CD4-positive, alpha-beta T cell (primary cell): ENCODE measurements at regions not wholly inside any gene's neighbourhood (a gene's known extent, or its start where the extent isn't known, plus 50 kb on each side); places are given as distances from the start of the nearest gene placed in this dataset.

Experiments
- ATAC-seq: fragments of 200-7000 bp; cut with Tn5 transposase; one replicate; pipeline ENCODE4 v1.10.0; 2022; ENCODE audit warnings: mild to moderate bottlenecking; ENCODE audit not compliant: poor library complexity
- CTCF ChIA-PET: fragments of 350-600 bp; sonication (Branson Sonifier 250); formaldehyde crosslinking; loops from one replicate; lab custom pipeline; 2021; ENCODE audit warnings: antibody characterized with exemption, inconsistent platforms; lab: Charles Lee
- POLR2A ChIA-PET: fragments of 350-600 bp; sonication (Branson Sonifier 250); formaldehyde crosslinking; loops from one replicate; lab custom pipeline; 2021; ENCODE audit warnings: antibody characterized with exemption, inconsistent platforms; lab: Charles Lee
- DNase-seq, 14 experiments: peaks; one replicate each; pipeline ENCODE4 v3.0.0-alpha.2; 2013 to 2020; ENCODE audit warnings: mixed read lengths in 2 of 14
- H3K27ac ChIP-seq, 2 donors: one replicate each; pipeline versions ENCODE4 v1.5.1 to v1.7.0; 2013; ENCODE audit warnings: low read length in 2 of 2, low read depth in 1 of 2, mild to moderate bottlenecking in 1 of 2
- H3K27me3 ChIP-seq, 2 experiments: 1 replicate in 1 of 2; 2 replicates in 1 of 2; pipeline versions ENCODE4 v1.6.1 to v1.7.0; 2013; ENCODE audit warnings: low read length in 2 of 2, control low read depth in 1 of 2, mild to moderate bottlenecking in 1 of 2, moderate library complexity in 1 of 2; ENCODE audit not compliant: insufficient read depth in 2 of 2, control insufficient read depth in 1 of 2
- H3K36me3 ChIP-seq: one replicate; pipeline ENCODE4 v1.6.1; 2013; ENCODE audit warnings: low read length, control low read depth; ENCODE audit not compliant: insufficient read depth
- H3K4me1 ChIP-seq: one replicate; pipeline ENCODE4 v1.6.1; 2013; ENCODE audit warnings: low read length, control low read depth; ENCODE audit not compliant: insufficient read depth
- H3K4me3 ChIP-seq: one replicate; pipeline ENCODE4 v1.5.1; 2013; ENCODE audit warnings: mild to moderate bottlenecking, low read length, moderate library complexity
- H3K9me3 ChIP-seq, 2 experiments: 1 replicate in 1 of 2; 2 replicates in 1 of 2; pipeline versions ENCODE4 v1.6.1 to v1.7.0; 2013; ENCODE audit warnings: low read length in 2 of 2, mild to moderate bottlenecking in 2 of 2, control low read depth in 1 of 2, moderate library complexity in 1 of 2; ENCODE audit not compliant: control insufficient read depth in 1 of 2, insufficient read depth in 1 of 2
- H3K27ac Mint-ChIP-seq: one replicate; pipeline ENCODE4 v1.8.0; 2020; ENCODE audit warnings: mixed read lengths
- H3K27me3 Mint-ChIP-seq: one replicate; pipeline ENCODE4 v1.8.0; 2021; ENCODE audit warnings: mixed read lengths
- H3K36me3 Mint-ChIP-seq: one replicate; pipeline ENCODE4 v1.8.0; 2021; ENCODE audit warnings: low read depth, mixed read lengths
- H3K4me1 Mint-ChIP-seq: one replicate; pipeline ENCODE4 v1.8.0; 2021; ENCODE audit warnings: low read depth, mixed read lengths
- H3K4me3 Mint-ChIP-seq: one replicate; pipeline ENCODE4 v1.8.0; 2020; ENCODE audit warnings: mild to moderate bottlenecking, mixed read lengths
- H3K9me3 Mint-ChIP-seq: one replicate; pipeline ENCODE4 v1.8.0; 2020; ENCODE audit warnings: mixed read lengths
- CTCF ChIP-seq: fragments of 200-600 bp; IDR thresholded peaks from one replicate; pipeline ENCODE4 v1.8.0; 2022; ENCODE audit warnings: antibody characterized with exemption, mild to moderate bottlenecking
- intact Hi-C, 2 experiments: fragments of 100-400 bp; cut with DNase I in 1 of 2; cut with micrococcal nuclease in 1 of 2; formaldehyde crosslinking; loops; one replicate each; pipeline versions ENCODE4 v1.15.1 to v1.9.0; 2023 to 2025; cut with DNase I, micrococcal nuclease

- no peaks in the 10 kb centered on the region for H3K27me3 Mint-ChIP-seq
- ChIA-PET CTCF (no interaction called here), POLR2A (no interaction called here)
- no peak overlapping the region for H3K4me3 ChIP-seq
- no peak for TF ChIP-seq CTCF
- H3K4me1 Mint-ChIP-seq = no peaks in the 10 kb centered on the region
- no peaks in the 10 kb centered on the region for H3K36me3 Mint-ChIP-seq
- H3K4me1 ChIP-seq = no peaks in the 10 kb centered on the region
- H3K9me3 Mint-ChIP-seq = no peaks in the 10 kb centered on the region
- no peak overlapping the region for H3K4me3 Mint-ChIP-seq
- no peaks in the 10 kb centered on the region for H3K36me3 ChIP-seq
- intact Hi-C loops = no loop called here
- no peaks in the 10 kb centered on the region for H3K27me3 ChIP-seq
- no peak overlapping the region for H3K27ac Mint-ChIP-seq
- peaks cover 0 to 18% of the 10 kb centered on the region in 2 experiments for H3K9me3 ChIP-seq
- no peak for DNase-seq
- no peak for ATAC-seq
- no peak overlapping the region for H3K27ac ChIP-seq
Observed at GRCh38 chr10:131010965-131011575, 300.5 kb downstream of the TCERG1L start.

GRCh38 chr10:131011936-131012640 is 299.4 kb downstream of the TCERG1L start:
- no peak for TF ChIP-seq CTCF
- no peak overlapping the region for H3K4me3 Mint-ChIP-seq
- Histone ChIP-seq H3K4me3 (no peak overlapping the region), H3K27ac (no peak overlapping the region), H3K27me3 (no peaks in the 10 kb centered on the region), H3K9me3 (peaks cover 0 to 14% of the 10 kb centered on the region in 2 experiments), H3K4me1 (no peaks in the 10 kb centered on the region), H3K36me3 (no peaks in the 10 kb centered on the region)
- POLR2A ChIA-PET = no interaction called here
- ATAC-seq (no peak), DNase-seq (no peak)
- no peaks in the 10 kb centered on the region for H3K36me3 Mint-ChIP-seq
- no peaks in the 10 kb centered on the region for H3K4me1 Mint-ChIP-seq
- H3K27ac Mint-ChIP-seq = no peak overlapping the region
- H3K27me3 Mint-ChIP-seq = no peaks in the 10 kb centered on the region
- H3K9me3 Mint-ChIP-seq = no peaks in the 10 kb centered on the region
- intact Hi-C loops = no loop called here
- CTCF ChIA-PET = no interaction called here

DNA sequence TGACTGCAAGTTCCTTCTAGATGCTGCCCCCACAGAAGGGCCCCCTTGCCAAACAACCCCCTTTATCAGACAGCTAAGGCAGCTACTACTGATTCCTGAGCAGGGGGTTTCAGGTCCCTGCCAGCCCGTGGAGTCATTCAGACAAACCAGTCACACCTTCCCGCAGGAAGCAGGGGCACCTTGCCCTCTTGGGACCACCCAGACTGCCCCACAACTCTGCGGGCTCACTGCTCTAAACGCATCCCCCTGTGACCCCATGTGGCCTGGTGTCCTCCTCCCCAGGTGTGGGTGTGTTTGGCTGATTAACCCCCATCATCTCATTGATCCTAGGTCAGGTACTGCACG is 298.9 kb downstream of the TCERG1L start:
- no peaks in the 10 kb centered on the region for H3K27me3 ChIP-seq
- ATAC-seq (no peak), DNase-seq (no peak)
- H3K4me1 ChIP-seq = no peaks in the 10 kb centered on the region
- Mint-ChIP-seq H3K4me1 (no peaks in the 10 kb centered on the region), H3K9me3 (no peaks in the 10 kb centered on the region), H3K27me3 (no peaks in the 10 kb centered on the region), H3K27ac (no peak overlapping the region), H3K36me3 (no peaks in the 10 kb centered on the region), H3K4me3 (no peak overlapping the region)
- ChIA-PET POLR2A (no interaction called here), CTCF (no interaction called here)
- H3K9me3 ChIP-seq = peaks cover 0 to 11% of the 10 kb centered on the region in 2 experiments
- H3K36me3 ChIP-seq = no peaks in the 10 kb centered on the region
- no peak overlapping the region for H3K27ac ChIP-seq
- no peak overlapping the region for H3K4me3 ChIP-seq
- TF ChIP-seq CTCF = no peak
- intact Hi-C loops = no loop called here
